ENCODE measurements at regions not wholly inside any gene's neighbourhood (a gene's known extent, or its start where the extent isn't known, plus 50 kb on each side); places are given as distances from the start of the nearest gene placed in this dataset.

- TF ChIP-seq CTCF (IDR thresholded peaks at IDR 0.05; ENCODE audit: low read depth, low read length) (no peak), MYC (IDR thresholded peaks at IDR 0.05; ENCODE audit: low read depth, low read length) (no peak), POLR2A (IDR thresholded peaks at IDR 0.05; ENCODE audit: extremely low read depth, insufficient read length) (no peak)
- TF ChIP-seq, protein P1, sequence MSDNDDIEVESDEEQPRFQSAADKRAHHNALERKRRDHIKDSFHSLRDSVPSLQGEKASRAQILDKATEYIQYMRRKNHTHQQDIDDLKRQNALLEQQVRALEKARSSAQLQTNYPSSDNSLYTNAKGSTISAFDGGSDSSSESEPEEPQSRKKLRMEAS (IDR thresholded peaks at IDR 0.05; ENCODE audit: low read depth, low read length), result no peak
Observed at GRCh38 chr4:3667258-3667657, 98.9 kb upstream of the ADRA2C start.
